Right hindlimb (tissue), 1 donor: ENCODE measurements at regions not wholly inside any gene's neighbourhood (a gene's known extent, or its start where the extent isn't known, plus 50 kb on each side); places are given as distances from the start of the nearest gene placed in this dataset.
"Not testable (repeated sequence)": the region's sequence is repeated elsewhere in the genome, so short reads cannot be mapped to it uniquely, and the experiment has no call there.

Experiments
- DNase-seq: peaks from one replicate; pipeline ENCODE4 v3.0.0-alpha.2; 2018

DNA sequence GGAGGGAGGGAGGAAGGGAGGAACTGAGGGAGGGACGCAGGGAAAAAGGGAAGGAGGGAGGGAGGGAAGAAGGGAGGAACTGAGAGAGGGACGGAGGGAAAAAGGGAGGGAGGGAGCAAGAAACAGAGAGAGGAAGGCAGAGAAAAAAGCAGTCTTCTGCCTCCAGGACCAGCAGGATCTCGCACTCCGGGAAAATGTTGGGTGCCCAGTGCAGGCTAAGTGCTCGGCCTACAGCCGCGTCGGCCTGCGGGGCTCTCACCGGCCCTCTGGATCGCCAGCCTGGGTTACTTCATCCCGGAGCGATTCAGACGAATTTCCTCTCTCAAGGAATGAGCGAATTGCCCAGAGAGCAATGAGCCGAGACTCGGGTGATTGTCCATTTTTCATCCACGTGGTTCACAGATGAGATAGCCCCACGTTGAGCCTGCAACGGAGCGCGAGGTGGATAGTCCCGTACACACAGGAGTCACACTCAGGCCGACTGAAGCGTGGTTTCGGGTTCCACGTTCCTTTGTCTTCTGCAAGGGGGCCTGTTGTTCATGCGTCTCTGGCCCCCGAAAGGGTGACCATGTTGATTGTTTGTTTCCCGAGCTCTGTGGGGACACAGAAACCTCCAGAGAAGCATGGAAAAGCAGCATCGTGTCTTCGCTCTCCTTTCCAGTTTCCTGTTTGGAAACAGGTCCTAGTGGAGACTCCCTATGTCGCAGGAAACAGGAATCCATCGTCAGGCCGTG lies 1937.1 kb upstream of the DEFB115 start:
- DNase-seq: not testable (repeated sequence)

DNA sequence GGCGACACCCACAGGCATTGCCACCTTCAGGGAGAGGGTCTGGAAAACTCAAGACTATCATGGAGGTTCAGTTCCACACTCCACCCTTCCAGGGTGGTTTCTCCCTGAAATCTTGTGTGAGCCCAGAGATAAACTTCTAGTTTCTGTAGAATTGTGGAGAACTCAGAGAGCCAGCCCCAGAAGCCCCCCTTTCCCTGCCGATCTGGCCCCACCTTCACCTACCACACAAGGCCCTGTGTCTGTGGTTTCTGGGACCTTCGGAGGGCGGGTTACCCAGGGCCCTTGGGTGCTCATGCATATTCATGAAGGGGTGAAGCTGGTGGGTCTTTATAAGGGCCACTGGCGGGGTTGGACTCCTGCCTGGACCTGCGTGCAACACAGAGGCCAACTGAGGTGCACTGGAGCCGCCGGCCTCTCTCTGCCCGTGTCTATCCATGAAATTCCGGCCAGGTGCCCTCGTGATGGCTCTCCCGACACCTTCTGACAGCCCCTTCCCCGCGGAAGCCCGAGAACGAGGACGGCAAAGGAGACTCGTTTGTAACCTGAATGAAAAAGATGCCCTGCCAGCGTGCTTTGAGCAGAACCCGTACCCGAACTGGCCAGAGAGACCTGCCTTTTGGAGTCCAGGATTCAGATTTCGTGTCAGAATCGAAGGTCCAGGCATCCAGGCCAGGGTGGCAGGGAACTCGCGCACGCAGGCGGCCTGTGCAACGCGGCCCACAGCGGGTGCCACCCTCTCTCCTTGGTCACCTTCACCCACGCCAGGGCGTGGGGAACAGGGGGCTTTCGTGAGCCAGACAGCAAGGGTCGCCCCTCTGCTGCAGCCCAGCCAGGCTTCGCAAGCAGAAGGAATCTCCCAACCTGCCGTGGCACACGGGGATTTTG lies 1933.6 kb upstream of the DEFB115 start:
- DNase-seq: not testable (repeated sequence)

DNA sequence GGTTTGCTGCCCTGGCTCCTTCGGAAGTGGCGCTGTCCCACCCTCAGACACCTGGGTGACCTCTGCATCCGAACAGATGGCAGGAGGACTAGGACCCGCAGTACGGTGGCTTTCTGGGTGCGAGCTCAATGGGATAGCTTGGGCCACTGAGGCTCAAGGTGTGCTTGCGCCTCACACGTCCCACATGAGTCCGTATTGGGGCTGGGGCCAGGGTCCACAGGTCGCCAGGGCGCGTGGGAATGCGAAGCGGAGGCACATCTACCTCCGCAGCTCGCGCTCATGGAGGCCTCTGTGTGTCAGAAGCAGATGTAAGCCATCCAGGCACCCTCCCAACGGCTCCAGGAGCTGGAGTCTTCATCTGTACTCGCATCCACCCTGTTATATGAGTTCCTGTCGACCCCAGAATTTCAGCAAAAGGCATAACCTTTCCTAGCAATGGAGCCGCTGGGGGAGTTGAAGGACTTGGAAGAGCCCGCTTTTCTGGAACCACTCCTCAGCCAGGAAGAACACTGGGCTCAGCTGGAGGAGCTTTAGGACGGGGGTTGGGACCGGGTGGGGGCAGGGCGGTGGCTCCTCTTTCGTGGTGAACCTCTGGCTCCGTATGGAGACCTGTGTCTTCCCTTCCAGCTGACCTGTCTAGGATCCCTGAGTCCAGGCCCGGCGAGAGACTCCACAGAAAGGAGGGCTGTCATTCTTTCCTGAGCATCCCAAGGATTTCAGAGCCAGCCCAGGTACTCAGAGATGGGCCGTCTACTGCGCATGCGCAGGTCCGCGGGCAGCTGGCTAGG lies 1932.8 kb upstream of the DEFB115 start:
- not testable (repeated sequence) for DNase-seq

DNA sequence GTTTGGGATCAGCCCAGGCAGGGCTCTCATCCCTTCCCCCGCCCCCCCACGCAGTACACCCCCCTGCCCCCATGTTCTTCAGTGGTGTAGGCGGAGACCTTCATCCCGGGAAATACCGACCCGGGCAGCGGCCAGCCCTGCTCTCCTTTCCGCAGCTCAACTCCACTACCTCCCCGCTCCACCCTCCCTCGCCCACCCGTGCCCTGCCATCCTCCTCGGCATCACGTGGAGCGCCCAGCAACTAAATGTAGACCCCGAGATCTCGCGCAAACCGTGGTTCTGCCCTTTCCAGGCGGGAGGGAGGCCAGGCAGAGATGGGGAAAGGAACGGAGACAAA lies 1932.2 kb upstream of the DEFB115 start:
- DNase-seq: no peak

DNA sequence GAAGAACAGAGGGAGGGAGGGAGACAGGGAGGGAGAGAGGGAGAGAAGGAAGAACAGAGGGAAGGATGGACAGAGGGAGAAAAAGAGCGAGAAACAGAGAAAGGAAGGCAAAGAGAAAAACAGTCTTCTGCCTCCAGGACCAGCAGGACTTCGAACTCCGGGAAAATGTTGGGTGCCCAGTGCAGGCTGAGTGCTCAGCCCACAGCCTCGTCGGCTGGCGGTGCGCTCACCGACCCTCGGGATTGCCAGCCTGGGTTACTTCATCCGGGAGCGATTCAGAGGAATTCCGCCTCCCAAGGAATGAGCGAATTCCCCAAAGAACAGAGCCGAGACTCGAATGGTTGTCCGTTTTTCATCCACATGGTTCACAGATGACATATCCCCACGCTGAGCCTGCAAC lies 1931.7 kb upstream of the DEFB115 start:
- DNase-seq: not testable (repeated sequence)

DNA sequence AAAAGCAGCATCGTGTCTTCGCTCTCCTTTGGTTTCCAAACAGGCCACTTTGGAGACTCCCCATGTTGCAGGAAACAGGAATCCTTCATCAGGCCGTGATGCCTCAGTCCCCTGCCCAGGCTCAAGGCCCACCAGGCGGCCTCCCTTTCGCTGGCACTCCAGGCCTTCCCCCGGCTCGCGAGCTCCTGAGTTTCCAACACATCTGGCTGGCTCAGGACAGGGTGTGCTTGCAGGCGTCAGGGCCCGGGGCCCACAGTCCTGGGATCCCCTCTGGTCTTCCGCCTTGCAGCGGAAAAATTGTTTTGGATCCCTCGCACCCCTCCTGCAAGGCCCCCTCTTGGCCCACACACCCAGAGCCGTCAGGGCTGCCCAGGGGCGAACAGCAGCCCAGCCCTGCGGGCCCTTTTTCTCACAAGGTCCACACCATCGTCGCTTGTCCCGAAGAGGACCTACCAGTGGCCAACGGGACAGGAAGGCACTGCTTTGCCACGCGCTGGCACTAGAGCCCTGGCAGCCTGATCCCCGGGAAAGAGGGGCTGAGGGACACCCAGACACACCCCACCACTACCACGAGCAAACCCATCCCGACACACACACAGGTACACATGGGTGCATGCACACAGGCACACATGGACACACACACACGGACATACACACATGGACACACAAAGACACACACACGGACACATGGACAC lies 1930.9 kb upstream of the DEFB115 start:
- DNase-seq: no peak

DNA sequence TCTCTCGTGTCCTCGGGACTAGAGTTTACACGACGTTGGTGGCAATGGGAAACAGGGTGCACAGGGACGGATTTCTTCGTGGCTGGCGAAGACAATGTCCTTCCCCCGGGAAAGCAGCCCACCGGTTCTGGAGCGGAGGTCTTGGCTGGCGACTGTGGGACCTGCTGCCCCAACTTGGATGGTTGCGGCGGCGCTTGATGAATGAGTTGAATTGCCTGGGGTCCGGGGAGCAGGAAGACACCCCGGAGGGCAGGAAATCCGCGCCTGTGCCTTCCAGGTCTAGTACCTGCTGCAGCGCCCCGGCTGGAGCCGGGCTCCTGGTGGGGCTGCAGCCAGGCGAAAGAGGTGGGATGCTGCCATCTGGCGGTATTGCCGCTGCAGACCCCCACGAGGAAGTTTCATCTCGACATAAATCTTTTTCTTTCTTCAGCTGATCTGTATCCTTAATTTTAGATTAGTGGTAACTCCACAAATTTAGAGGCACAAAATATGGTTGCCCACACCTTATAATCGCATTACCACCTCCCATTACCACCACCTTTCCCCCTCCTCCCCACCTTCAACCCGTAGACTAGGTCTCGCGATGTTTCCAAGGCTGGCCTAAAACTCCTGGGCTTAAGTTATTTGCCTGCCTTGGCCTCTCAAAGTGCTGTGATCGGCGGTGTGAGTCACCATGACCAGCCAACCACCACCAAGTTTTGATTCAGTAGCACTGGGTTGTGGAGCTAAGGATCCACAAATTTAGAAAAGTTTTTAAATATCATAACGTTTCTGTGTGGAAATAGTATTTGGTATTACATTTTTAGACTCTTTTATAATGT lies 1929.7 kb upstream of the DEFB115 start:
- DNase-seq: not testable (repeated sequence)

DNA sequence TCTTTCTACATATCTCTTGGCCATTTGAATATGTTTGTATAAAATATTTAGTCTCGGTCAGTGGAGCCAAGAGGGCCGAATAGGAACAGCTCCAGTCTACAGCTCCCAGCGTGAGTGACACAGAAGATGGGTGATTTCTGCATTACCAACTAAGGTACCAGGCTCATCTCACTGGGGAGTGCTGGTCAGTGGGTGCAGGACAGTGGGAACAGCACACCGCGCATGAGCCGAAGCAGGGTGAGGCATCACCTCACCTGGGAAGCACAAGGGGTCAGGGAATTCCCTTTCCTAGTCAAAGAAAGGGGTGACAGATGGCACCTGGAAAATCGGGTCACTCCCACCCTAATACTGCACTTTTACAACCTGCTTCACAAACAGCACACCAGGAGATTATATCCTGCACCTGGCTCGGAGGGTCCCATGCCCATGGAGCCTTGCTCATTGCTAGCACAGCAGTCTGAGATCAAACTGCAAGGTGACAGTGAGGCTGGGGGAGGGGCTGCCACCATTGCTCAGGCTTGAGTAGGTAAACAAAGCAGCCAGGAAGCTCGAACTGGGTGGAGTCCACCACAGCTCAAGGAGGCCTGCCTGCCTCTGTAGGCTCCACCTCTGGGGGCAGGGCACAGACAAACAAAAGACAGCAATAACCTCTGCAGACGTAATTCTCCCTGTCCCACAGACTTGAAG lies 1926.9 kb upstream of the DEFB115 start:
- DNase-seq: not testable (repeated sequence)

DNA sequence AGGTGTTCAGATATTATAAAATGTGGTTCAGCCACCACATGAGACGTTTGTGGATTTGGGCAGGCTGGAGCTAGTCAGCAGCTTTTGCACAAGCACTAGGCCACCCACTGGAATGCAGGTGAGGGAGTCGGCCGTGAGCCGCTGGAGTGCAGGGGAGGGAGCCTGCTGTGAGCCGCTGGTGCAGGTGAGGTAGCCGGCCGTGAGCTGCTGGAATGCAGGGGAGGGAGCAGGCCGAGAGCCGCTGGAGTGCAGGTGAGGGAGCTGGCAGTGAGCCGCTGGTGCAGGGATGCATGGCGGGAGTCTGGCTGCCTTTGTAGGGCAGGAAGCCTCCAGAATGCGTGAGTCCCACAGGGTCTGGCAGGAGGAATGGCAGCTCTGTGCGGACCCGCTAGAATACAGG lies 1907.6 kb upstream of the DEFB115 start:
- no peak for DNase-seq

DNA sequence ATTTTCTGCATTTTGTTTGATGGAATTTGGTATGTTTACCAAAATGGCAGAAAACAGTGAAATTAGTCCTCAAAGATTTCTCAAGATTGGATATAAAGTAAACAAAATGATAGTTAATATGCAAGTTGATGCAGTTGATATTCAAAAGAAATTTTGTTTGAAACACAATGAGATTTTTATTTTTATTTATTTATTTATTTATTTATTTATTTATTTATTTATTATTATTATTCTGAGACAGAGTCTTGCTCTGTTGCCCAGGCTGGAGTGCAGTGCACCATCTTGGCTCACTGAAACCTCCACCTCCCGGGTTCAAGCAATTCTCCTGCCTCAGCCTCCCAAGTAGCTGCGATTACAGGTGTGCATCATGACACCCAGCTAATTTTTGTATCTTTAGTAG lies 1881.5 kb upstream of the DEFB115 start:
- not testable (repeated sequence) for DNase-seq

DNA sequence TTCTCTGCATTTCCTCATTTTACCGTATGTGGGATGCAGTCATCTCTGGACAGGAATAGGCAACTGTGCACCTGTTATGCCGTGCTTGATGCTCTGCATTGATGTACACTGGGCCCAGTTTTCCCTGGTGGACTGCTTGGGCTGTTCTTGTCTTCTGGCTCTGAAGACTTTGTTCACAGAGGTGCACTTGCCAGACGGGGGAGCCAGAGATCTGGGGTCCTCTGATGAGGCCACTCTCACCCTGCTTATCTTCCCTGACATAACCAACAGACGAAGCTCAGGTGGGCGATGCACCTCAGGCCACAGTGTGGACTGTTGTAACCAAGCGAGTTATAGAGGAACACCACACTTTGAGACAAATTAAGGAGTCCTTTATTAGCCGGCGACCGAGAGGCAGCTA lies 1864.6 kb upstream of the DEFB115 start:
- not testable (repeated sequence) for DNase-seq

DNA sequence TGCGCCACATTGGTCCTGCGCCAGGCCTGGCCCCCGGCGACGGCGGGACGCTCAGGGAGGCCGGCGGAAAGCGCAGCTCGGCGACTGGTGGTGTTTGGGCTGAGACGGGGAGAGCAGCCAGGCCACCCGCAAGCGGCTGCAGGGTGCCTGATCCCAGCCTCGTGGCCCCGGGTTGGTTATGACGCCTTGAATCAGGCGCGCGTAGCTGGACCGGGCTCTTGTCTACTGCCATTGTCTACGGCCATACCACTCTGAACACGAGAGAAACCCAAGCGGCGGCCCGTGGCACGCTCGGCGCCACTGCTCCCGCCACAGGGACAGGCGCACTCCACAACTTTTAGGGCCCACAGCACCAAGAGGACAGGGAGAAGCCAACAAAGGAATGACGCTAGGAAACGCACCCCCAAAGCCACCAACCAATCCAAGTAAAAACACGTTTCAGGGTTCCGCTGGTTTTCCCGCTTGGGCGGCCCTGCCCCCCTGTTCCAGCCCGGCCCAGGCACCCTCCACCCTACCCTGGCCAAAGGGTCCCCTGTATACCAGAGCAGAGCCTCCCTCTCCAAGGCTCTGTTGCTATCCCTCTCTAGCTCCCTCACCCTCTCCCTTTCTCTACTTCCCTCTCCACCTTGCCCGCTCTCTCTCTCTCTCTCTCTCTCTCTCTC lies 1849.3 kb upstream of the DEFB115 start:
- DNase-seq: no peak

DNA sequence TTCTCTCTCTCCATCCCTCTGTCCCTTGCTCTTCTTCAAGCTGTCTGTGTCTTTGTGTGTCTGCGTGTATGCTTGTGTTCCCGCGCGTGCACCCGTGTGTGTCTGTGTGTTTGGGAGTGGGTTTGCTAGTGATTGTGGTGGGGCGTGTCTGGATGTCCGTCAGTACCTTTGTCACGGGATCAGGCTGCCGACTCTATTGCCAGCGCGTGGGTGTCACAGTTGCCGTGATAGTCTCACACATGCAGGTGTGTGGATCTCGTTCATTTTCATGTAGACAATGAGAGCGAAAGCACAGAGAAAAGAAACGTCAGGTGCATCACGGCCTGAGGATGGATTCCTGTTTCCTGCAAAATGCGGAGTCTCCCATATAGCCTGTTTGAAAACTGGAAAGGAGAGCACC lies 1848.8 kb upstream of the DEFB115 start:
- DNase-seq: not testable (repeated sequence)

DNA sequence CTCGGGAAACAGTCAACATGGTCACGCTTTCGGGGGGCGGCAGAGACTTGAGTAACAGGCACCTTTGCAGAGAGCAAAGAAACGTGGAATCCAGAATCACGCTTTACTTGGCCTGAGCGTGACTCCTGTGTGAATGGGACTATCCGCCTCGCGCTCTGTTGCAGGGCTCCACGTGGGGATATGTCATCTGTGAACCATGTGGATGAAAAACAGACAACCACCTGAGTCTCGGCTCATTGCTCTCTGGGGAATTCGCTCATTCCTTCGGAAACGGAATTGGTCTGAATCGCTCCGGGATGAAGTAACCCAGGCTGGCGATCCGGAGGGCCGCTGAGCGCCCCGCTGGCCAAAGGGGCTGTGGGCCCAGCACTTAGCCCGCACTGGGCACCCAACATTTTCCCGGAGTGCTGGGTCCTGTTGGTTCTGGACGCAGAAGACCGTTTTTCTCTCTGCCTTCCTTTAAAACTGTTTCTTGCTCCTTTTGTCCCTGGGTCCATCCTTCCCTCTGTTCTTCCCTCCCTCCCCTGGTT lies 1848.2 kb upstream of the DEFB115 start:
- DNase-seq: not testable (repeated sequence)

DNA sequence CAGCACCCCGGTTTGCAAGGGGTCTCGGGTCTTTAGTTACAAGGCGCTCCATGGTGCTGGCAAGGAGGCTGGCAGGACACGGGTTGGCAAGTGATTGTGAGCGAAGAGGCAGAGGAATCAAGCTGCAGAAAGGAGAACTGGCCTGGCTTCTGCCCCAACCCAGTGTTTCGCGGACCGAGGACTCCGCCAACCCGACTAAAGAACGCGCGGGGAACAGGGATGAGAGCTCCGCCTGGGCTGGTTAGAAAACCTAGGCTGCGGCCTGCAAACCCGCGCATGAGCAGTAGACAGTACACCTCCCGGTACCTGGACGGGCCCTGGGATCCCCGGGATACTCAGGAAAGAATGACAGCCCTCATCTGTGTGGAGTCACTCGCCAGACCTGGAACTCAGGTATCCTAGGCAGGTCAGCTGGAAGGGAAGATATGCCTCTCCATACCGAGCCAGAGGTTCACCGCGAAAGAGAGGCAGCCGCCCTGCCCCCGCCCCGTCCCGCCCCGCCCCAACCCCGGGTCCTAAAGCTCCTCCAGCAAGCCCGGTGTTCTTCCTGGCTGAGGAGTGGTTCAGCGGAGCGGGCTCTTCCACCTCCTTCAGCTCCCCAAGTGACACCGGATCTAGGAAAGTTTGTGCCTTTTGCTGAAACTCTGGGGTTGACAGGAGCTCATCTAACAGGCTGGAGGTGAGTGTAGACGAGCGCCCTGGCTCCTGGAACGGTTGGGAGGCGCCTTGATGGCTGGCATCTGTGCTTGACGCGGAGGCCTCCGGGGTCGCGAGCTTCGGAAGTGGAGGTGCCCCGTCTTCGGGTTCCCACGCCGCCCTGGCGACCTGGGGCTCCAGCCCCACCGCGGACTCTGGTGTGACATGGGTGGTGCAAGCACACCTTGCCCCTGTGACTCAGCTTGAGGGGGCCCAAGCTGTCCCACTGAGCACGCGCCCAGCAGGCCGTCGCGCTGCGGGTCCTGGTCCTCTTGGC lies 1847.3 kb upstream of the DEFB115 start:
- no peak for DNase-seq

DNA sequence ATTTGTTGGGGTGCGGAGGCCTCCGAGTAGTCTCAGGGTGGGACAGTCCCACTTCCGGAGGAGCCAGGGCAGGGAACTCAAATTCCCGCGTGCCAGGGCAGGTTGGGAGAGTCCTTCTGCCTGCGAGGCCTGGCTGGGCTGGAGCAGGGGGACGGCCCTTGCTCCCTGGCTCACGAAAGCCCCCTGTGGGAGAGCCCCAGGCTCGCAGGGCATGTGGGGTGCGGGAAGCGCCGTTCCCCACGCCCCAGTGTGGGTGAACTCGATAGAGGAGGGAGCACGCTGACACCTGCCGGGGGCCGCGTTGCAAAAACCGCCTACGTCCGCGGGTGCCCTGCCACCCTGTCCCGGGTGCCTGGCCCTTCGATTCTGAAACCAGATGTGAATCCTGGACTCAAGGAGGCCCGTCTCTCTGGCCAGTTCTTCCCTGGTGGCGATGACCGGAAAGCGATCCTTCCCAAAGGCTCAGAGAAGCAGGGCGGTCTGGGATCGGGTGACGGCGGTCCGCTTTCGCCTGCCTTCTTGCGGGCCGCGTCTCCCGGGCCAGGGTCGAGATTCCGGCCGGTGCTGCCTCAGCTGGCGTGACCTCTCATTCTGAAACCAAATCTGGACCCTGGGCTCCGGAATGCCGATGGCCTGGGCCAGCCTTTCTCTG lies 1846.5 kb upstream of the DEFB115 start:
- no peak for DNase-seq

DNA sequence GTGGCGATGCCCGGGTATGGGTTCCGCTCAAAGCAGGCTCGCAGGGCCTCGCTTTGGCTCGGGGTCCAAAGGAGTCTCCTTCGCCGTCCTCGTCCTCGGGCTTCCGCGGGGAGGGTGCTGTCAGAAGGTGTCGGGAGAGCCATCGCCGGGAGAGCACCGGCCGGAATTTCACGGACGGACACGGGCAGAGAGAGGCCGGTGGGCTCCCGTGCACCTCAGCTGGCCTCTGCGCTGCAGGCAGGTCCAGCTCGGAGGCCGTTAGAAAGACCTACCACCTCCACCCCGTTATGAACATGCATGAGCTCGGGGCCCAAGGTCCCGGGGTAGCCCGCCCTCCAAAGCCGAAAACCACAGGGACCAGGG lies 1846.0 kb upstream of the DEFB115 start:
- not testable (repeated sequence) for DNase-seq

DNA sequence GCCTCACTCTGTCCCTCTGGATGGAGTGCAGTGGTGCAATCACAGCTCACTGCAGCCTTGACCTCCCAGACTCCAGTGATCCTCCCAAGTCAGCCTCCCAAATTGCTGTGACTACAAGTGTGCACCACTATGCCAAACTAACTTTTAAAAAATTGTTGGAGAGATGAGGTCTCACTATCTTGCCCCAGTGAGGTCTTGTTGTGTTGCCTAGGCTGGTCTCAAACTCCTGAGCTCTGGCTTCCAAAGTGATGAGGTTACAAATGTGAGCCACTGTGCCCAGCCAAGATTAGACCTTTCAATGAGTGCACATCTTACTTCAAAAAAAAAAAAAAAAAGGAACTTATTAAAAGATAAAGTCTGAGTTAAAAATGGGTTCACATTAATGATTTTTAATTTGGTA lies 1838.1 kb upstream of the DEFB115 start:
- DNase-seq: no peak
